Tongue (tissue), 1 donor: ENCODE measurements at regions not wholly inside any gene's neighbourhood (a gene's known extent, or its start where the extent isn't known, plus 50 kb on each side); places are given as distances from the start of the nearest gene placed in this dataset.

ENCODE experiments used
- DNase-seq: peaks from one replicate; pipeline ENCODE4 v3.0.0-alpha.2; 2015

GRCh38 chr20:22918286-22918983, 116.7 kb upstream of the SSTR4 start:
- DNase-seq = peak; percentile 73

DNA sequence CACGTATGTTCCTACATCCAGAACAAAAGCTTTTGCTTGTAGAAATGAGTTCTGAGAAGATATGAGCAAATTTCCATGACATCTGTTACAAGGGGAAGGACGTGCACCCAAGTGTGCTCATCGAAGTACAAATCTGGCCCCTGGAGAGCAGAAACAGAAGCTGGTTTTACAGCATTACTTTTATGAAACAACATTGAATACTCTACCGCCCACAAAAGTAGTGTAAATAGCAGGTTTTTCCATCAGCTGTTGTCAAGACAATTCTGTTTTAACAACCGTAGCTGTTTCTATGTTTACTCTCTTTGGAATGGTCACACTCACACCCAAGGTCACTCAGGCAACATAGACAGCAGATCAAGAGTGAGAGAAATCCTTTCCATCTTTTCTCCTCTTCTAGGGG, 114.2 kb upstream of the SSTR4 start:
- DNase-seq = no peak

- DNase-seq = no peak
These were observed 113.3 kb upstream of the SSTR4 start for GRCh38 chr20:22921595-22922421.

DNA sequence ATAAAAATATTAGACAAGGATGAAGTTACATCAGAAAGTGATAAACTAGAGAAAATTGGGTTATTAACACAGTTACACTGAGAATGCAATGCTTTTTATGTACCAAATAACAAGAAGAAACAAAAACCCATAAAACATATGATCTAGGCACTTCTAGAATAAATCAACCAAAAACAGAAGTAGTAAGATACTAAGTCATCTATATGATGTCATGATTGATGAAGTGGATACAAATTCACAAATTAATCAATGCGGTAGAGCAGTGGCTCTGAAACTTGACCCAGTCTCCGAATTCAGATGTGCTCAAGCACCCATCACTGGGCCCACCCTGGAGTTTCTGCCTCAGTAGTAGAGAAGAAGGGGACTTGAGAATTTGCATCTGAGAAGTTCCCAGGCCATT, 112.1 kb upstream of the SSTR4 start:
- DNase-seq = no peak

- peak; percentile 93 for DNase-seq
These were observed 110.9 kb upstream of the SSTR4 start for GRCh38 chr20:22924046-22924737.

GRCh38 chr20:22924949-22925612, 110.0 kb upstream of the SSTR4 start:
- DNase-seq = no peak

- DNase-seq = no peak
These were observed 109.5 kb upstream of the SSTR4 start for GRCh38 chr20:22925613-22925983.

DNA sequence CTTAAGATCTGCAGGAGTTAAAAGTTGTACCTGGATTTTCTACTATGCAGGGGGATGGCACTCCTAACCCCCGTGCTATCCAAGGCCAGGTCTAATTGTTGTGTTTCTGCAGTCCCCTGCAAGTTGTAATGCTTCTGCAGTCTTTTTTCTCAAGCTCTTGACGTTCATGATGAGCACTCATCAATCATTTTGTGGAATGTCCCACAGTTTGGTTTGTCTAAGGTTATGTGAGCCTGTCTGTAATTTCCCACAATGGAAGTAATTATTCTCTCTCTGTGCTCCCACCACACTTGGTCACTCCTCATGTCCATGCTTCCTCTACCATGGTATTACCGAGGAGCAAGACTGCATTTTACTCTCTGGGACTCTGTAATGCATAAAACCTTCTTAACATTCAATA, 107.6 kb upstream of the SSTR4 start:
- no peak for DNase-seq

- DNase-seq = no peak
These were observed 106.4 kb upstream of the SSTR4 start for GRCh38 chr20:22928679-22929078.

- no peak for DNase-seq
These were observed 105.5 kb upstream of the SSTR4 start for GRCh38 chr20:22929661-22930060.

- DNase-seq = no peak
These were observed 103.2 kb upstream of the SSTR4 start for GRCh38 chr20:22931653-22932608.

GRCh38 chr20:22939181-22939580, 95.9 kb upstream of the SSTR4 start:
- no peak for DNase-seq

GRCh38 chr20:22940350-22940749, 94.8 kb upstream of the SSTR4 start:
- DNase-seq = no peak

DNA sequence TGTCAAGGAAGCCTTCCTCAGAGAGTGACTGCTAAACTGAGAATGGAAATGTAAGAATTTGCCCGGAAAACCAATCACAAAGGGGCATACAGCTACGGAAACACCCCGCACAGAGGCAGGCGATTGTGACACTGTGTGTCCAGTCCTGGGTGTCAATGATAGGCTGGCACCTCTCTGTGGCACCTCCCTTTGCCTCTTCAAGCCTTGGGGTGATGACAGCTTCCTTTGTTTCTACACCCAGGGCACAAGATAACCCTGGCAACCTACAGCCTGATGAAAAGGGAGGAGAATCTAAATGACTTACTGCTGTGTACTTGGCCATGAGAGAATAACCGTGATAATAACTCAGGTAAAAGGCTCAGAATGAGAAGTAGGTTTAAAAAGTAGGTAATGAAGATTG, 93.6 kb upstream of the SSTR4 start:
- no peak for DNase-seq

- no peak for DNase-seq
These were observed 92.4 kb upstream of the SSTR4 start for GRCh38 chr20:22942742-22943141.

DNA sequence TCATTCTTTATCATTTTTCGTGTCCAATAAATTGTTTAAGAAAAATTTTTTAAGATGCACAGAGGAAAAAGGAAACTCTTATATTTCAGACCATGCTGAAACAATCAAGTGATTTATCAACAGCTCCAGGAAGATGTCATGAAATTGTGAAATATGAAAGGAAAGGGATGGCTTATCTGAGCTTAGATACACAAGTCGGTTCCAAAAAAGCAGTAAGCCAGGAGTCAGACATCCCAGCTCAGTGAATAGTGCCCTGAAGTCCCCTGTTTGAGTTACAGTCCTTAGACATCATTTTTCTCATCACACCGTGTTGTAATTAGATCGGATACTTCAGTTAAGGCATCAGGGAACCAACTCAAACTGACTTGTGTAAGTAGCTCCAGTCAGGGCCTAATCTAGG, 91.0 kb upstream of the SSTR4 start:
- DNase-seq = no peak

DNA sequence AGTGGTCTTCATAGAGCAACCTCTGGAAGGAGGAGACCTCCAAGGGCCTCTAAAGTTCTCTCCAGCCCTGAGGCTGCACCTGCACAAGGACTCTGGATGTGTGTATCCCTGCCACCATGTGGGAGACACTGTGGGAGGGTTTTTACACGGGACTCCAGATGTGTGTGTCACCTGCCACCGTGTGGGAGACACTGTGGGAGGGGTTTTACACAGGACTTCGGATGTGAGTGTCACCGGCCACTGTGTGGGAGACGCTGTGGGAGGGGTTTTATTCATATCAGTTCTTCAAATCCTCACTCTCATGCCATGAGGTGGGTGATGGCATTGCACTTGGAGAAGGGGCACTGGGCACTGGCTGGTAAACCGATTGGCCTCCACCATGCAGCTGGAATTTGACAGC, 90.2 kb upstream of the SSTR4 start:
- DNase-seq = no peak

DNA sequence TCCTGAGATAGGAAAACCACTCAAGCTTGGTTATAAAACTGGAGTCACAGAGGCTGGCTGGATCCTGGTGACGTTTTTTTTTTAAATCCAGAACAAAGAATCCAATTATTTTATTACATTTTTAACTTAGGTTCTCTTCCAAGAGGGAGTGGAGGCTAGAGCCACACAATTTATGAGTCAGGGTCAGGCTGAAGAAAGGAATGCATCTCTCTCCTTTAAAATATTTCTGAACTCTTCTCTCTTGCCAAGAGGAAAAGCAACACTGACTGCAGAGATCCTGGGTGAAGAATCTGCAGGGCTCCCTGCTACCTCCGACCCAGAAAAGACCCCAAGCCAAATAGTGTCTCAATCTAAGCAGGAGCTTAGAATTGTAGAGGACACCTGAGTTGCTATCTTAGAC, 88.5 kb upstream of the SSTR4 start:
- DNase-seq = no peak

GRCh38 chr20:22949331-22950109, 85.6 kb upstream of the SSTR4 start:
- no peak for DNase-seq

DNA sequence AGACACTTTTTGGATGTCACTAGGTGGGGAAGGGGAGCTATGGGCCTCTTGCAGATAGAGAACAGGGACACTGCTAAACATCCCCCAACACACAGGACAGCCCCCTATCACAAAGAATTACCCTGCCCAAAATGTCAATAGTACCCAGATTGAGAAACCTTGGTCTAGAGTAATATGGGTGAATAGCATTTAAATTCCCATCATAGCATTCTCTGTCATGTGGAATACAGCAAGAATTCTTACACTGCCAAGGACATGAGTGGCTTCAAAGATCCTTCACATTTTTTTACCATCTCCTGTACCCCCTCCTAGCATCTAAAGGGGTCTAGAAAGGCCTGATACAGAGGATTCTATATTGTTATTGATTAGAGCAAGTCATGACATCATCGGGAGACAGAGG, 83.1 kb upstream of the SSTR4 start:
- no peak for DNase-seq

GRCh38 chr20:22954661-22955060, 80.5 kb upstream of the SSTR4 start:
- no peak for DNase-seq
